HepG2 (cell line): ENCODE measurements at regions not wholly inside any gene's neighbourhood (a gene's known extent, or its start where the extent isn't known, plus 50 kb on each side); places are given as distances from the start of the nearest gene placed in this dataset.

Experiments
- ATAC-seq: fragments of 200-7000 bp; cut with Tn5 transposase; 3 replicates; pipeline ENCODE4 v1.9.1; 2020; ENCODE audit warnings: mild to moderate bottlenecking, moderate library complexity
- BruUV-seq: library from RNA; stranded (reverse); fragments of 400-500 nt; replicated peaks from 2 replicates; lab custom pipeline; 2021; lab: Mats Ljungman, UMichigan
- CTCF ChIA-PET: fragments of 300-600 bp; formaldehyde crosslinking; extraction: SDS; loops from one replicate; lab custom pipeline; 2021; ENCODE audit warnings: low total read pairs, inconsistent platforms, low intra/inter-chr PET ratio; lab: Yijun Ruan, JAX
- POLR2A ChIA-PET: fragments of 350-600 bp; sonication (Branson Sonifier 250); formaldehyde crosslinking; loops from one replicate; lab custom pipeline; 2020; ENCODE audit warnings: antibody characterized with exemption, inconsistent platforms; lab: Yijun Ruan, JAX
- DNase-seq: peaks from one replicate; pipeline ENCODE4 v3.0.0-alpha.2; 2015; ENCODE audit warnings: low spot score
- FAIRE-seq: peaks from 3 replicates; lab custom pipeline; 2011; peaks lifted over from hg19 to GRCh38; lab: Jason Lieb, UNC
- H2AFZ ChIP-seq: one replicate; pipeline ENCODE4 v1.6.1; 2011; ENCODE audit warnings: low read length, inconsistent platforms
- H3K27ac ChIP-seq: fragments of 300-600 bp; 3 replicates; pipeline ENCODE4 v1.8.0; 2011; ENCODE audit warnings: mixed run types, mild to moderate bottlenecking, mixed read lengths, low read length, inconsistent platforms; ENCODE audit not compliant: insufficient read depth; ENCODE audit errors: extremely low read length
- H3K27me3 ChIP-seq, 2 experiments: fragments of 200-600 bp in 1 of 2; 2 replicates in 1 of 2; 3 replicates in 1 of 2; pipeline versions ENCODE4 v1.6.0 to v1.8.0; 2011; ENCODE audit warnings: low read length in 2 of 2, mild to moderate bottlenecking in 2 of 2, moderate library complexity in 2 of 2, inconsistent platforms in 1 of 2; ENCODE audit not compliant: insufficient read depth in 2 of 2, control insufficient read depth in 1 of 2
- H3K36me3 ChIP-seq, 2 experiments: fragments of 200-600 bp in 1 of 2; replicated peaks in 1 of 2; 2 replicates in 1 of 2; 3 replicates in 1 of 2; pipeline versions ENCODE4 v1.5.1 to v1.8.0; 2011; ENCODE audit warnings: low read length in 2 of 2, inconsistent platforms in 1 of 2; ENCODE audit not compliant: insufficient read depth in 2 of 2, control insufficient read depth in 1 of 2
- H3K4me1 ChIP-seq: 2 replicates; pipeline ENCODE4 v1.5.1; 2012; ENCODE audit warnings: low read length, inconsistent platforms; ENCODE audit not compliant: insufficient read depth
- H3K4me2 ChIP-seq: 2 replicates; pipeline ENCODE4 v1.6.0; 2011; ENCODE audit warnings: low read depth, low read length, inconsistent platforms
- H3K4me3 ChIP-seq, 3 experiments: fragments of 200-600 bp in 1 of 3; sonication (generic), shearing (Covaris generic) in 1 of 3; replicated peaks in 1 of 3; 2 replicates each; pipeline ENCODE4 v1.5.1; 2011 to 2016; ENCODE audit warnings: low read length in 3 of 3, inconsistent platforms in 2 of 3, low read depth in 2 of 3, mild to moderate bottlenecking in 2 of 3, control low read depth in 1 of 3, mixed read lengths in 1 of 3; ENCODE audit not compliant: insufficient read depth in 1 of 3
- H3K79me2 ChIP-seq: one replicate; pipeline ENCODE4 v1.6.1; 2011; ENCODE audit warnings: low read length, inconsistent platforms; ENCODE audit not compliant: insufficient read depth
- H3K9ac ChIP-seq: 2 replicates; pipeline ENCODE4 v1.6.0; 2011; ENCODE audit warnings: mild to moderate bottlenecking, low read depth, low read length, inconsistent platforms; ENCODE audit not compliant: insufficient read depth
- H3K9me3 ChIP-seq: 2 replicates; pipeline ENCODE4 v1.5.1; 2012; ENCODE audit warnings: mild to moderate bottlenecking, low read length
- H4K20me1 ChIP-seq: 2 replicates; pipeline ENCODE4 v1.6.0; 2011; ENCODE audit warnings: inconsistent platforms, mild to moderate bottlenecking, low read length, moderate library complexity; ENCODE audit not compliant: insufficient read depth
- GTF2F1 ChIP-seq: fragments of 150-350 bp; IDR thresholded peaks from 2 replicates; pipeline ENCODE4 v1.6.1; 2014; ENCODE audit warnings: low read length
- HOXA7 ChIP-seq: sonication (generic); formaldehyde crosslinking; IDR thresholded peaks from 2 replicates; pipeline ENCODE4 v1.8.1; 2022; ENCODE audit warnings: mild to moderate bottlenecking, missing genetic modification reagents, moderate library complexity
- IKZF1 ChIP-seq: fragments of 450-650 bp; IDR thresholded peaks from 2 replicates; pipeline ENCODE4 v1.7.1; 2016
- MAZ ChIP-seq, 2 experiments: sonication (generic) in 1 of 2; formaldehyde crosslinking in 1 of 2; IDR thresholded peaks; 2 replicates each; pipeline versions ENCODE4 v1.5.0 to v1.6.1; 2012 to 2020; ENCODE audit warnings: low read depth in 2 of 2, mild to moderate bottlenecking in 2 of 2, borderline replicate concordance in 1 of 2, improper control_type of control experiment in 1 of 2, low read length in 1 of 2, missing genetic modification reagents in 1 of 2, moderate library complexity in 1 of 2
- REPIN1 ChIP-seq: sonication (generic); formaldehyde crosslinking; IDR thresholded peaks from 2 replicates; pipeline ENCODE4 v1.8.0; 2022; ENCODE audit warnings: missing genetic modification reagents, low read depth, mild to moderate bottlenecking, borderline replicate concordance
- TOPORS ChIP-seq: sonication (generic); formaldehyde crosslinking; IDR thresholded peaks from 2 replicates; pipeline ENCODE4 v1.8.0; 2023; ENCODE audit warnings: mild to moderate bottlenecking, missing genetic modification reagents
- ZFP37 ChIP-seq: sonication (generic); formaldehyde crosslinking; IDR thresholded peaks from 2 replicates; pipeline ENCODE4 v1.4.0; 2020; ENCODE audit warnings: missing genetic modification reagents, borderline replicate concordance
- ZFY ChIP-seq: sonication (generic); formaldehyde crosslinking; IDR thresholded peaks from 2 replicates; pipeline ENCODE4 v1.4.0; 2020; ENCODE audit warnings: missing genetic modification reagents
- ZNF253 ChIP-seq: sonication (generic); formaldehyde crosslinking; IDR thresholded peaks from 2 replicates; pipeline ENCODE4 v1.8.0; 2022; ENCODE audit warnings: mild to moderate bottlenecking, missing genetic modification reagents, borderline replicate concordance
- ZNF282 ChIP-seq: fragments of 450-650 bp; IDR thresholded peaks from 2 replicates; pipeline ENCODE4 v1.6.1; 2018; ENCODE audit not compliant: partially characterized antibody
- ZNF564 ChIP-seq: sonication (generic); formaldehyde crosslinking; IDR thresholded peaks from 2 replicates; pipeline ENCODE4 v1.8.1; 2023; ENCODE audit warnings: mild to moderate bottlenecking, missing genetic modification reagents
- ZNF616 ChIP-seq: sonication (generic); formaldehyde crosslinking; IDR thresholded peaks from 2 replicates; pipeline ENCODE4 v1.5.0; 2020; ENCODE audit warnings: low read depth, mild to moderate bottlenecking, missing genetic modification reagents
- ZNF878 ChIP-seq: sonication (generic); formaldehyde crosslinking; IDR thresholded peaks from 2 replicates; pipeline ENCODE4 v1.8.1; 2023; ENCODE audit warnings: mild to moderate bottlenecking, missing genetic modification reagents, moderate library complexity
- WGBS: methylation state at CpG from one replicate; pipeline ENCODE4 v1.1.6; 2017; ENCODE audit warnings: low lambda C conversion rate; 5-methylcytosine and 5-hydroxymethylcytosine counted together
- in situ Hi-C: cut with HindIII; loops from 2 replicates; pipeline ENCODE4 v1.10.0; 2017; ENCODE audit warnings: low pct_unique_long_range_greater_than_20kb; ENCODE audit not compliant: extremely low pct_ligation_motif_present
- intact Hi-C: fragments of 100-400 bp; cut with micrococcal nuclease; formaldehyde crosslinking; loops from one replicate; pipeline ENCODE4 v1.10.0; 2022; ENCODE audit not compliant: unreplicated experiment
- TF ChIP-seq, protein P1 (sequence below): sonication (generic); formaldehyde crosslinking; IDR thresholded peaks from 2 replicates; pipeline ENCODE4 v1.4.0; 2020; ENCODE audit warnings: missing genetic modification reagents
- TF ChIP-seq, protein P2 (sequence below), 2 experiments: sonication (generic) in 1 of 2; formaldehyde crosslinking in 1 of 2; IDR thresholded peaks; 2 replicates each; pipeline versions ENCODE4 v1.4.0 to v1.6.1; 2018 to 2020; ENCODE audit warnings: missing genetic modification reagents in 2 of 2, borderline replicate concordance in 1 of 2, low read depth in 1 of 2, mild to moderate bottlenecking in 1 of 2, missing biosample characterization in 1 of 2
- TF ChIP-seq, protein P3 (sequence below): sonication (generic); formaldehyde crosslinking; IDR thresholded peaks from 2 replicates; pipeline ENCODE4 v1.5.1; 2020; ENCODE audit warnings: mild to moderate bottlenecking, missing genetic modification reagents

DNA sequence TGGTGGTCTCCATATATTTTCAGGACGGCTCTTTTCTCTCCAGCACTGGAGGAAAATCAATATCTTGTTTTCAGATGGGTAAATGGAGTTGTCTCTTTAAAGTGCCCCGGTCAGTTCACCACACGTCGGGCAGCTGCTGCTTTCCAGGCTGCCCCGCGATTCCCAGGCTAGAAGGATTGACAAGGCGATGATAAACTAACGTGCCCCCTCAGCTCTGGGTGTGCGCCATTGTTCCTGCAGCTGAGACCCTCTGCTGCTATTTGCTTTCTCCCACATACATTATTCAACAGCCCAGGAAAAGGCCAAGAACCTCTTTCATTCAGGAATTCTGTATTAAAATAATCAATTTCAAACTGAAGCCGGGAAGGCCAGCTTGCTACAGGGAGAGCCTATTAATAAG is 254.5 kb downstream of the SOX3 start:
- Histone ChIP-seq H3K4me1 (no peaks in the 10 kb centered on the region), H3K79me2 (no peaks in the 10 kb centered on the region), H2AFZ (no peak overlapping the region), H4K20me1 (no peaks in the 10 kb centered on the region)
- intact Hi-C loops, result no loop called here
- POLR2A ChIA-PET, result no interaction called here
- TF ChIP-seq, protein P1, sequence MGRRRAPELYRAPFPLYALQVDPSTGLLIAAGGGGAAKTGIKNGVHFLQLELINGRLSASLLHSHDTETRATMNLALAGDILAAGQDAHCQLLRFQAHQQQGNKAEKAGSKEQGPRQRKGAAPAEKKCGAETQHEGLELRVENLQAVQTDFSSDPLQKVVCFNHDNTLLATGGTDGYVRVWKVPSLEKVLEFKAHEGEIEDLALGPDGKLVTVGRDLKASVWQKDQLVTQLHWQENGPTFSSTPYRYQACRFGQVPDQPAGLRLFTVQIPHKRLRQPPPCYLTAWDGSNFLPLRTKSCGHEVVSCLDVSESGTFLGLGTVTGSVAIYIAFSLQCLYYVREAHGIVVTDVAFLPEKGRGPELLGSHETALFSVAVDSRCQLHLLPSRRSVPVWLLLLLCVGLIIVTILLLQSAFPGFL (CRISPR knock-in tag), result no peak
- TF ChIP-seq, protein P2, sequence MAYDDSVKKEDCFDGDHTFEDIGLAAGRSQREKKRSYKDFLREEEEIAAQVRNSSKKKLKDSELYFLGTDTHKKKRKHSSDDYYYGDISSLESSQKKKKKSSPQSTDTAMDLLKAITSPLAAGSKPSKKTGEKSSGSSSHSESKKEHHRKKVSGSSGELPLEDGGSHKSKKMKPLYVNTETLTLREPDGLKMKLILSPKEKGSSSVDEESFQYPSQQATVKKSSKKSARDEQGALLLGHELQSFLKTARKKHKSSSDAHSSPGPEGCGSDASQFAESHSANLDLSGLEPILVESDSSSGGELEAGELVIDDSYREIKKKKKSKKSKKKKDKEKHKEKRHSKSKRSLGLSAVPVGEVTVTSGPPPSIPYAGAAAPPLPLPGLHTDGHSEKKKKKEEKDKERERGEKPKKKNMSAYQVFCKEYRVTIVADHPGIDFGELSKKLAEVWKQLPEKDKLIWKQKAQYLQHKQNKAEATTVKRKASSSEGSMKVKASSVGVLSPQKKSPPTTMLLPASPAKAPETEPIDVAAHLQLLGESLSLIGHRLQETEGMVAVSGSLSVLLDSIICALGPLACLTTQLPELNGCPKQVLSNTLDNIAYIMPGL (CRISPR knock-in tag; IDR thresholded peaks at IDR 0.05; ENCODE audit: borderline replicate concordance in 1 of 2, low read depth in 1 of 2), result no peak
- TF ChIP-seq ZNF878 (CRISPR knock-in tag), result no peak
- TF ChIP-seq REPIN1 (CRISPR knock-in tag), result no peak
- TF ChIP-seq ZFY, result no peak
- TF ChIP-seq GTF2F1, result no peak
- no peak for TF ChIP-seq HOXA7
- no peak for TF ChIP-seq ZNF253 (CRISPR knock-in tag)
- no peak for TF ChIP-seq MAZ (IDR thresholded peaks at IDR 0.05; ENCODE audit: borderline replicate concordance, low read depth, low read length)
- no peak for TF ChIP-seq MAZ (CRISPR knock-in tag; IDR thresholded peaks at IDR 0.05; ENCODE audit: low read depth)
- no peak for TF ChIP-seq ZNF282
- TF ChIP-seq TOPORS (CRISPR knock-in tag), result no peak
- TF ChIP-seq ZFP37 (CRISPR knock-in tag), result no peak
- TF ChIP-seq ZNF616, result no peak
- no peak for TF ChIP-seq ZNF564 (CRISPR knock-in tag)
- TF ChIP-seq, protein P3, sequence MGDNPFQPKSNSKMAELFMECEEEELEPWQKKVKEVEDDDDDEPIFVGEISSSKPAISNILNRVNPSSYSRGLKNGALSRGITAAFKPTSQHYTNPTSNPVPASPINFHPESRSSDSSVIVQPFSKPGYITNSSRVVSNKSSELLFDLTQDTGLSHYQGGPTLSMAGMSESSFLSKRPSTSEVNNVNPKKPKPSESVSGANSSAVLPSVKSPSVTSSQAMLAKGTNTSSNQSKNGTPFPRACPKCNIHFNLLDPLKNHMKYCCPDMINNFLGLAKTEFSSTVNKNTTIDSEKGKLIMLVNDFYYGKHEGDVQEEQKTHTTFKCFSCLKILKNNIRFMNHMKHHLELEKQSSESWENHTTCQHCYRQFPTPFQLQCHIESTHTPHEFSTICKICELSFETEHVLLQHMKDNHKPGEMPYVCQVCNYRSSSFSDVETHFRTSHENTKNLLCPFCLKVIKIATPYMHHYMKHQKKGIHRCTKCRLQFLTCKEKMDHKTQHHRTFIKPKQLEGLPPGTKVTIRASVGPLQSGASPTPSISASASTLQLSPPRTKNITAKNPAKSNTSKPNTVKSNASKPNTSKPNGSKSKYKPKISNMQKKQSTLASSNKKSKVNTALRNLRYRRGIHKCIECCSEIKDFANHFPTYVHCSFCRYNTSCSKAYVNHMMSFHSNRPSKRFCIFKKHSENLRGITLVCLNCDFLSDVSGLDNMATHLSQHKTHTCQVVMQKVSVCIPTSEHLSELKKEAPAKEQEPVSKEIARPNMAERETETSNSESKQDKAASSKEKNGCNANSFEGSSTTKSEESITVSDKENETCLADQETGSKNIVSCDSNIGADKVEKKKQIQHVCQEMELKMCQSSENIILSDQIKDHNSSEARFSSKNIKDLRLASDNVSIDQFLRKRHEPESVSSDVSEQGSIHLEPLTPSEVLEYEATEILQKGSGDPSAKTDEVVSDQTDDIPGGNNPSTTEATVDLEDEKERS (CRISPR knock-in tag), result no peak
- TF ChIP-seq IKZF1, result no peak
- TF ChIP-seq, all 625 proteins: peak for 0
- Histone ChIP-seq H3K27ac (no peak overlapping the region), H3K4me2 (no peak overlapping the region), H3K9ac (no peak overlapping the region), H3K4me3 (no peak overlapping the region), H3K9me3 (no peaks in the 10 kb centered on the region), H3K36me3 (no peaks in the 10 kb centered on the region), H3K27me3 (no peaks in the 10 kb centered on the region)
- ATAC-seq (no peak), DNase-seq (no peak), FAIRE-seq (no peak)
- CTCF ChIA-PET, result no interaction called here
- in situ Hi-C loops, result no loop called here
- no TSS peak for BruUV-seq
- 0% methylated on average over 1 of the region's 10 CpGs for WGBS
